ENCODE measurements at regions not wholly inside any gene's neighbourhood (a gene's known extent, or its start where the extent isn't known, plus 50 kb on each side); places are given as distances from the start of the nearest gene placed in this dataset.

DNA sequence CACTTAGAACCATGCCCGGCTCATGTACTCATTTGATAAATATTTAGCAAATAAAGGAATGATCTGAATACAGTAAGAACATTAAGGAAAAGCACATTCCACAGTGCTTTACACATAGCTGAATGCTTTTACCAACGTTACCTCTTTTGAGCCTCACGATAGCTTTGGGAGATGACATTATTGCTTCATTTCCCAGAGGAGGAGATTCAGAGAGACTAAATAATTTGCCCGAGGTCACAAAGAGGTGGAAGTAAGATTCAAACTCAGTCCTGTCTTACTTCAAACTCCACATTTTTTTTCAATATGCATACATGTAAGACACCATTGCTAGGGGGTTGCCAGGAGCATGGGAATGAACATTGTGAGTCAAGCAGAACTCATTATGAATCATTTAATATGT lies 538.5 kb downstream of the BCOR start:
- DNase-seq = no peak
- no peaks in the 10 kb centered on the region for H3K79me2 ChIP-seq (ENCODE audit: insufficient read depth)
- no peaks in the 10 kb centered on the region; the same call in 1 of the 2 replicates for H3K27me3 ChIP-seq (ENCODE audit: insufficient read depth)
- H3F3A ChIP-seq (replicated peaks; ENCODE audit: insufficient read depth) = no peaks in the 10 kb centered on the region
- ChIA-PET POLR2A (no interaction called here), CTCF (no interaction called here)
- no peaks in the 10 kb centered on the region for H4K20me1 ChIP-seq (ENCODE audit: insufficient read depth)
- H3K27ac ChIP-seq (ENCODE audit: low read depth in 2 of 2, low read length in 1 of 2) = no peak overlapping the region
- 15% methylated on average over 4 of the region's 4 CpGs for WGBS (ENCODE audit: low lambda C conversion rate)
- H3K36me3 ChIP-seq (replicated peaks in 1 of 2; ENCODE audit: control insufficient read depth in 1 of 2, insufficient read depth in 2 of 2, low read length in 1 of 2) = no peaks in the 10 kb centered on the region
- H3K9ac ChIP-seq = no peak overlapping the region
- H3K4me2 ChIP-seq = no peak overlapping the region
- no peak overlapping the region for H2AFZ ChIP-seq (ENCODE audit: low read depth)
- TF ChIP-seq, protein P1, sequence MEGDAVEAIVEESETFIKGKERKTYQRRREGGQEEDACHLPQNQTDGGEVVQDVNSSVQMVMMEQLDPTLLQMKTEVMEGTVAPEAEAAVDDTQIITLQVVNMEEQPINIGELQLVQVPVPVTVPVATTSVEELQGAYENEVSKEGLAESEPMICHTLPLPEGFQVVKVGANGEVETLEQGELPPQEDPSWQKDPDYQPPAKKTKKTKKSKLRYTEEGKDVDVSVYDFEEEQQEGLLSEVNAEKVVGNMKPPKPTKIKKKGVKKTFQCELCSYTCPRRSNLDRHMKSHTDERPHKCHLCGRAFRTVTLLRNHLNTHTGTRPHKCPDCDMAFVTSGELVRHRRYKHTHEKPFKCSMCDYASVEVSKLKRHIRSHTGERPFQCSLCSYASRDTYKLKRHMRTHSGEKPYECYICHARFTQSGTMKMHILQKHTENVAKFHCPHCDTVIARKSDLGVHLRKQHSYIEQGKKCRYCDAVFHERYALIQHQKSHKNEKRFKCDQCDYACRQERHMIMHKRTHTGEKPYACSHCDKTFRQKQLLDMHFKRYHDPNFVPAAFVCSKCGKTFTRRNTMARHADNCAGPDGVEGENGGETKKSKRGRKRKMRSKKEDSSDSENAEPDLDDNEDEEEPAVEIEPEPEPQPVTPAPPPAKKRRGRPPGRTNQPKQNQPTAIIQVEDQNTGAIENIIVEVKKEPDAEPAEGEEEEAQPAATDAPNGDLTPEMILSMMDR (IDR thresholded peaks at IDR 0.05) = no peak
- TF ChIP-seq POLR2AphosphoS5 (IDR thresholded peaks at IDR 0.05; ENCODE audit: low read depth, low read length) (no peak), RXRA (IDR thresholded peaks at IDR 0.05; ENCODE audit: borderline replicate concordance, low read depth) (no peak), SMC3 (IDR thresholded peaks at IDR 0.05; ENCODE audit: low read depth, low read length) (no peak), NRF1 (IDR thresholded peaks at IDR 0.05; ENCODE audit: low read depth, low read length) (no peak), FOSL2 (IDR thresholded peaks at IDR 0.05; ENCODE audit: borderline replicate concordance, low read depth) (no peak), IRF3 (IDR thresholded peaks at IDR 0.05; ENCODE audit: low read depth, low read length) (no peak), RFX5 (IDR thresholded peaks at IDR 0.05; ENCODE audit: low read length) (no peak), EZH2phosphoT487 (IDR thresholded peaks at IDR 0.05; ENCODE audit: borderline replicate concordance, low read depth) (no peak), RCOR1 (IDR thresholded peaks at IDR 0.05; ENCODE audit: low read length) (no peak), CHD2 (IDR thresholded peaks at IDR 0.05; ENCODE audit: low read length, partially characterized antibody) (no peak), MEF2A (IDR thresholded peaks at IDR 0.05; ENCODE audit: borderline replicate concordance, low read depth) (no peak)
- TF ChIP-seq, protein P2, sequence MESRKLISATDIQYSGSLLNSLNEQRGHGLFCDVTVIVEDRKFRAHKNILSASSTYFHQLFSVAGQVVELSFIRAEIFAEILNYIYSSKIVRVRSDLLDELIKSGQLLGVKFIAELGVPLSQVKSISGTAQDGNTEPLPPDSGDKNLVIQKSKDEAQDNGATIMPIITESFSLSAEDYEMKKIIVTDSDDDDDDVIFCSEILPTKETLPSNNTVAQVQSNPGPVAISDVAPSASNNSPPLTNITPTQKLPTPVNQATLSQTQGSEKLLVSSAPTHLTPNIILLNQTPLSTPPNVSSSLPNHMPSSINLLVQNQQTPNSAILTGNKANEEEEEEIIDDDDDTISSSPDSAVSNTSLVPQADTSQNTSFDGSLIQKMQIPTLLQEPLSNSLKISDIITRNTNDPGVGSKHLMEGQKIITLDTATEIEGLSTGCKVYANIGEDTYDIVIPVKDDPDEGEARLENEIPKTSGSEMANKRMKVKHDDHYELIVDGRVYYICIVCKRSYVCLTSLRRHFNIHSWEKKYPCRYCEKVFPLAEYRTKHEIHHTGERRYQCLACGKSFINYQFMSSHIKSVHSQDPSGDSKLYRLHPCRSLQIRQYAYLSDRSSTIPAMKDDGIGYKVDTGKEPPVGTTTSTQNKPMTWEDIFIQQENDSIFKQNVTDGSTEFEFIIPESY (IDR thresholded peaks at IDR 0.05; ENCODE audit: borderline replicate concordance, low read depth) = no peak
- TF ChIP-seq, protein P3, sequence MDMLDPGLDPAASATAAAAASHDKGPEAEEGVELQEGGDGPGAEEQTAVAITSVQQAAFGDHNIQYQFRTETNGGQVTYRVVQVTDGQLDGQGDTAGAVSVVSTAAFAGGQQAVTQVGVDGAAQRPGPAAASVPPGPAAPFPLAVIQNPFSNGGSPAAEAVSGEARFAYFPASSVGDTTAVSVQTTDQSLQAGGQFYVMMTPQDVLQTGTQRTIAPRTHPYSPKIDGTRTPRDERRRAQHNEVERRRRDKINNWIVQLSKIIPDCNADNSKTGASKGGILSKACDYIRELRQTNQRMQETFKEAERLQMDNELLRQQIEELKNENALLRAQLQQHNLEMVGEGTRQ (IDR thresholded peaks at IDR 0.05; ENCODE audit: borderline replicate concordance, low read depth, low read length) = no peak
- TF ChIP-seq, protein P4, sequence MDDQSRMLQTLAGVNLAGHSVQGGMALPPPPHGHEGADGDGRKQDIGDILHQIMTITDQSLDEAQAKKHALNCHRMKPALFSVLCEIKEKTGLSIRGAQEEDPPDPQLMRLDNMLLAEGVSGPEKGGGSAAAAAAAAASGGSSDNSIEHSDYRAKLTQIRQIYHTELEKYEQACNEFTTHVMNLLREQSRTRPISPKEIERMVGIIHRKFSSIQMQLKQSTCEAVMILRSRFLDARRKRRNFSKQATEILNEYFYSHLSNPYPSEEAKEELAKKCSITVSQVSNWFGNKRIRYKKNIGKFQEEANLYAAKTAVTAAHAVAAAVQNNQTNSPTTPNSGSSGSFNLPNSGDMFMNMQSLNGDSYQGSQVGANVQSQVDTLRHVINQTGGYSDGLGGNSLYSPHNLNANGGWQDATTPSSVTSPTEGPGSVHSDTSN (IDR thresholded peaks at IDR 0.05) = no peak
- TF ChIP-seq, protein P5, sequence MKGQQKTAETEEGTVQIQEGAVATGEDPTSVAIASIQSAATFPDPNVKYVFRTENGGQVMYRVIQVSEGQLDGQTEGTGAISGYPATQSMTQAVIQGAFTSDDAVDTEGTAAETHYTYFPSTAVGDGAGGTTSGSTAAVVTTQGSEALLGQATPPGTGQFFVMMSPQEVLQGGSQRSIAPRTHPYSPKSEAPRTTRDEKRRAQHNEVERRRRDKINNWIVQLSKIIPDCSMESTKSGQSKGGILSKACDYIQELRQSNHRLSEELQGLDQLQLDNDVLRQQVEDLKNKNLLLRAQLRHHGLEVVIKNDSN (IDR thresholded peaks at IDR 0.05; ENCODE audit: borderline replicate concordance, low read depth) = no peak
- no peak overlapping the region for H3K4me3 ChIP-seq (ENCODE audit: low read depth in 2 of 2, low read length in 1 of 2)
- H3K9me2 ChIP-seq = no peaks in the 10 kb centered on the region
- H3K4me1 ChIP-seq (ENCODE audit: control insufficient read depth in 1 of 2, insufficient read depth in 2 of 2, low read depth in 1 of 2, low read length in 1 of 2) = no peaks in the 10 kb centered on the region
- H3K9me3 ChIP-seq = no peaks in the 10 kb centered on the region
